Panc1 (cell line): ENCODE measurements at regions not wholly inside any gene's neighbourhood (a gene's known extent, or its start where the extent isn't known, plus 50 kb on each side); places are given as distances from the start of the nearest gene placed in this dataset.

Experiments
- CTCF ChIP-seq: fragments of 450-650 bp; IDR thresholded peaks from 2 replicates; pipeline ENCODE4 v1.5.1; 2017; ENCODE audit warnings: mild to moderate bottlenecking
- POLR2AphosphoS5 ChIP-seq: IDR thresholded peaks from 2 replicates; pipeline ENCODE4 v1.6.1; 2012; ENCODE audit warnings: mild to moderate bottlenecking, low read depth, low read length, moderate library complexity

GRCh38 chr2:5391362-5391761 is 300.8 kb upstream of the SOX11 start:
- TF ChIP-seq CTCF, result no peak
- no peak for TF ChIP-seq POLR2AphosphoS5
